GM21381 (cell line): ENCODE measurements at regions not wholly inside any gene's neighbourhood (a gene's known extent, or its start where the extent isn't known, plus 50 kb on each side); places are given as distances from the start of the nearest gene placed in this dataset.
A peak's percentile ranks its signal among the peaks of the same experiment; 100 is the strongest.

ENCODE experiments used
- ATAC-seq: cut with Tn5 transposase; IDR thresholded peaks from one replicate; pipeline ENCODE4 v1.9.1; 2021; ENCODE audit warnings: mild to moderate bottlenecking, moderate library complexity; ENCODE audit not compliant: unreplicated experiment

DNA sequence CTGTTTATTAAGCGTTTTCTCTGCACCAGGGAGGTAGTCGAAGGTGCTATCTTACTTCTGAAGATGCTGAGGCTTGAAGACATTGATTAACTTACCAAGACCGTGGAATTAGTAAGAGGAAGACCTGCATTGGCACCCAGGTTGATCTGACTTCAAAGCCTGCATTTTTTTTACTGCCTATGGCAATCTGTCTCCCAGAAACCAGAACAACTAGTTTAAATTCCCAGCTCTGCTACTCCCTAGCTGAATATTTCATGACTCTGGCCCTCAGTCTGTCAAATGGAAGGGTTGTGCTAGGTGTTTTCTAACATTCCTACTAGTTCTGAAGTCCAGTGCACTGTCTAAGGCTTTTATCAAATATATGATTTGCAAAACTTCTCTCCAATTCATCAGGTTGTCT, 52.0 kb upstream of the GRAMD1B start:
- ATAC-seq: no peak

DNA sequence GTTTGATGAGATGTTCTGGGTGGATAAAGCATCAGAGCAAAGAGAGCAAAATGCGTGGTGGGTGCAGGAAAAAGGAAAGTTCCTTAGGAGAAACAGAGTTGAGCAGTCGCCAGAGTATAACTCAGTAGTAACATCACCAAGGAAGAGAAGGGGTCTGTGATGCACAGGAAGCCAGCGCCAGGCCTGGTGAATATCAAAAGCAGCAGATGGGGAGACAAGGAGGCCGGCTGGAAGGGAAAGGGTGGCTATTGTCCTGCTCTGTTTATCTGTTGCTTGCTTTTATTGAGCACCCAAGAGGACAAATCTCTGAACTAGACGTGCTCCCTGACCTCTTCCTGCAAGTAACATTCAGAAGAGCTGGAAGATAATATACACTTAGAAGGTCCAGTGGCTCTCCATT, 52.7 kb upstream of the GRAMD1B start:
- ATAC-seq: no peak

- no peak for ATAC-seq
These were observed 54.2 kb upstream of the GRAMD1B start for GRCh38 chr11:123375832-123376231.

DNA sequence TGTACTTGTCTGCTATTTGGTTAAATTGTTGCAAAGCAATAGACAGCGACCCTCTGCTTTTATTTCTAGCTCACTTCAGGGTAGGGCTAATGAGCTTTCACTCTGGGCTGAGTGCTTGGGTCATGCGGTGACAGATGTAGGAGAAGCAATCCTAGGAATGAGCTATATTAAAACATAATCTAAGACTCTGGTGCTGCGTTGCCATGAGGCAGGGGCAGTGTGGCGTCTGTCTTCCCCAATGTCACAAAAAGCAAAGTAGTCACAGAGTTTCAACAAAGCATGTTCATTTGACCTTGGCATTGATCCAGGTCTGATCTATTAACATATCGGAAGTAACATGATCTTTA, 55.5 kb upstream of the GRAMD1B start:
- ATAC-seq: no peak

DNA sequence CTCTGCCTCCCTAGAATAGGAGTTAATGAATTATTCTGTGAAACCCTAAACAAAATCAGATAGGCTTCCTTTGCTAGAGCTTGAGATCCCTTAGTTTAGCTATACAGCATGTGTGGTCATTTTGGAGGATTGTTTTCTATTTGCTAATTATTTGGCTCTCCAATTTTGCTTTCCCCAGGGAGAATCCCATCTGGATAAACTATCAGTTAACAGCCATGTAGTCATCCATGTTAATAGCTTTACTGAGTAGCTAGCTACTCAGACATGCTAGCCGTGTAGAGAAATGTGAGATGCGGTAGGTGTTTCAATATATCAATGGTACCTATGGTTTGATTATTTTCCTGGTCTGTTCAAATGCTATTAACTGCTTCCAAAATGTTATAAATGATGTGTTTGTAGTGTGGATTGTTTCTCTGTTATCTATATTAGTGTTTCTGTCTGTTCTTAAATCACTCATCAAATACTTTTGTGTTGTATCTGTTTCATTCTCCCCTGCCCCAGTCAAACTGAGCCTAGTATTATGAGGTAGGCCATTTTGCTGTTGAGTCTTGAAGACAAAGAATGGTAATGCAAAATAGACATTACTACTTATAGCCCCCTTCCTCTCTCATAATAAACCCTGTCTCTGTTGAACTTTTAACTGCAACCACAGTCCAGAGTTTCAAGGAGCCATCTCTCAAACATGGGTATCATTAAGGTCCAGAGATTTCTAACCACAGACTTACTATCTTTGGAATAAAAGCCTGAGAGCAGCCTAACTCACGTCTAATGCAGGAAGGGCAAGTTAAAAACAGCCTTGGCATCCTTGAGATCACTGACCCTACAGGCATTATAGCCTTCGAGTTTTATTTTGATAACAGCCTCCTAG, 56.1 kb upstream of the GRAMD1B start:
- no peak for ATAC-seq

DNA sequence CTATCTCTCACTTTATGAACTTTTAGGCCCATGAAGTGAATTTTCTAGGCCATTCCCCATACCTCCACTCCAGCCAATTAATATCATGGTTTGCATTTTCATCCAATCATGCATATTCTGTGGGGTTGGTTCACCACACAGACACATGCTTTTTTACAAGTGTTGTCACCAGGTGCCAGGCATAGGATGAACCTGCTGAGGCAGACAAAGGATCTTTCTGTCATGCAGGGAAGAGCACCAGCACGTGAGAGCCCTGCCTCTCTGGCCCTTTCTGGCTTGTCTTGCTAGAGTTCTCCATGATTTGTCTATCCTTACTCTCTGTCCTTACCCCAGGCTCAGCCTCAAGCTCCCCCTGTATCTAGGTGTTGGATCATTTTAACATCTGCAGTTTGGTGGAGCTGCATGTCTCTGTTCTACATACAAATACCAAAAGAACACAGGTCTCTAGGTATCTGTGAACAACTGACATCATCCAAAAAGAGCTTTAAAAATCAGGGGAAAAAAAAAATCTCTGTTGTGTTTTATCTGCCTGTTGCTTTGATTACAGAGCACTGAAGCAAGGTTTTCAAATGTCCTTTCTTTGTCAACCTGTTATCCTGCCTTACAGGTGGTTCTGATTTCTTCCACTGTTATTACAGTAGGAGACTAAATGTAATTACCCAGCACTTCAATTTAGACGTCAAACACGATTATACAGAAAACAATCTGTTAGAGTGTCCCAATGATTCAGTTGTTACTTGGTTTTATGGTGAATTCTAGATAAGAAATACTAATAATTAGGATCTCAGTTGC, 58.4 kb upstream of the GRAMD1B start:
- ATAC-seq: no peak

DNA sequence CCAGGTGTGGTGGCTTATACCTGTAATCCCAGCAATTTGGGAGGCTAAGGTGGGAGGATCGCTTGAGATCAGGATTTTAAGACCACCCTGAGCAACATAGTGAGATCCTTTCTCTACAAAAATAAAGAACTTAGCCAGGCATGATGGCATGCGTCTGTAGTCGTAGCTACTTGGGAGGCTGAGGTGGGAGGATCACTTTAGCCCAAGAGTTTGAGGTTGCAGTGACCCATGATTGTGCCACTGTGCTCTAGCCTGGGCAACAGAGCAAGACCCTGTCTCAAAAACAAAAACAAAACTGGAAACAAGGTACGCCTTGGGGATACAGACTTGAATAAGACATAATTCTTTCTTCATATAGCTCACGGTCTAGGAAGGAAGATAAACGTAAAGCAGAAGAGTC, 63.1 kb upstream of the GRAMD1B start:
- no peak for ATAC-seq

DNA sequence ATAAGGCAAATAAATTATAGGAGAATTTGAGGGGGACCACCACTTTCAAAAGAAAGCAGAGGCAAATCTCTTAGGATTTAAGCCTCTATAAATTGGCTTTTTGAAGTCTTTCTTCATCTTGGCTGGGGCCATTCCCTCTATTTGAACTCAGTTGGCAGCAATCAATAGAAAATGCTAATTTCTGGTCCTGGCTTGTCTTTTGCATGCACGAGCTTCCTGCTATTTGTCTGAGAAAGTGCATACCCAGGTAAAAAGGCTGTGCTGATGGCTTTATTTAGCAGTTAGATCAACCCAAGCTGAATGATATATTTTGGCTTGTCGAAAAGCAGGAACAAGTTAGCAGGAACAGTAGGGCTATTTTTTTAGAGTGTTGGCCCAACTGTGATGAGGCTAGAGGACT, 64.1 kb upstream of the GRAMD1B start:
- no peak for ATAC-seq

DNA sequence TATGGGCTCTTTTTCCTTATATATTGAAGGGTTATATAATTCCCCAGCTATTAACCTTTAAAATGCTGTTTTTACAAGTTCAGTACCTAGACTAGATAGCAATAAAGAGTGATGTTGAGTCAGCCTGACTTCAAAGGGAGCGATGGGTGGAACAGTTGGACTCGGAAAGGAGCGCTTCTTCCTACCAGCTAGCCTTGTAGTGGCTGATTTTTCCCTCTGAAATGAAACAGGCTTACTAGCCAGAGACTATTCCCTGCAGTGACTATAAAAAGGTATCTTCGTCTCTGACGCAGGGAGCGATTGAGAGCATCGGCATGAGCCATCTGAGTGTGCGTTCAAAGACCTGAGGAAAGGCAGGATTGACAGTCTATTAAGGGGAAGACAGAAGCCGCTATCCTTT, 66.0 kb upstream of the GRAMD1B start:
- ATAC-seq: no peak

- ATAC-seq: no peak
These were observed 66.5 kb upstream of the GRAMD1B start for GRCh38 chr11:123363556-123363955.

DNA sequence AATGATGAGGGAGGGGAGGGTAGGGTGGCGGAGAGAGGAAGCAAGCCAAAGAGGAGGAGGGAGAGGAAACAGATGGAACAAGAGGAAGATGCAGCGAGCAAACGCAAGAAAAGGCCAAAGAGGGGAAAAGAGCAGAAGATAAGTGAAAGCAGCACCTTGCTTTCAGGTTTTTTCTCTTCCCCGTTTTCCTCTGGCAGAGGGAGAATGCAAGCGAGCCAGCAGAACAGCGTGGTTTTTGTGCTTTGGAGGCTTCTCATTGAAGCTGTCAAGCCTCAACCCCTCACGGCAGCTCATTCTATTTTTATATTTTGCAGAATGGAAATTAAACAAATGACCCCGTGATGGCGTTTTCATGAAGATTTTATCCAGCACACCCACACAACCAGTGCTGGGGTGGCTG, 67.1 kb upstream of the GRAMD1B start:
- ATAC-seq: no peak

DNA sequence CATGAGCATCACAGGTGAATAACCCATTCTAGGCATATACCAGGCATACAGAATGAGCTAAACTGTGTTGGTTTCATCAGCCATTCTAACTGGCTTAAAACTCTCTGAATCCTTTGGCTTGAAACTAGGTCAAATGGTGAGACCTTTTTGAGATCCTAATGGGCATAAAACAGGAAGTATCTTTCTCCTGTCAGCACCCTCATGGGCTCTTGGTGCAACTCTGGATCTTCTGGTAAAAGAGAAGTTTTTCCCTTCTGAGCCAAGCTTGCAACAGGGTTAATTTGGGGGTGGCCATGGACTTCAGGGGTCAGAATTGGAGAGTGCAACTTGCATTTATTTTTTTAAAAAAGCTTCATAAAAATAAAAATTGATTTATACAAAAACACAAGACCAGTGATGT, 67.9 kb upstream of the GRAMD1B start:
- no peak for ATAC-seq

DNA sequence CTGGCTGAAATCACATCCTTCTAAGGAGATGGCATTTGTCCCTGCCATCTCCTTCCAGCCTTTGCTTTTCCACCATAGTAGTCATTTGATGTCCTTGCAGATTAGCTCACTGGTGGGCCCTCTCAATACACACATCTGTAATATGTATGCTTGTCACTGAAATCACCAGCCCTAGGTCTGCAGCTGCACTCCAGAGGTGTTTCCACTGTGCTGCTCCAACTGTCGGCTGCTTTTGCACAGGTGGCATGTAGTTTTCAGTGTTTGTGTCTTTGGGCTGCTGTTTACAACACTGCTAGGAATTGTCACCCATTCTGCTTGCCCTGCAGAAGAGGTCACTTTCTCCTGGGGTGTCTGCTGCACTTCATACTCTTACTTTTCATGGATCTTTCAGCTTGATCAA, 69.0 kb upstream of the GRAMD1B start:
- no peak for ATAC-seq

DNA sequence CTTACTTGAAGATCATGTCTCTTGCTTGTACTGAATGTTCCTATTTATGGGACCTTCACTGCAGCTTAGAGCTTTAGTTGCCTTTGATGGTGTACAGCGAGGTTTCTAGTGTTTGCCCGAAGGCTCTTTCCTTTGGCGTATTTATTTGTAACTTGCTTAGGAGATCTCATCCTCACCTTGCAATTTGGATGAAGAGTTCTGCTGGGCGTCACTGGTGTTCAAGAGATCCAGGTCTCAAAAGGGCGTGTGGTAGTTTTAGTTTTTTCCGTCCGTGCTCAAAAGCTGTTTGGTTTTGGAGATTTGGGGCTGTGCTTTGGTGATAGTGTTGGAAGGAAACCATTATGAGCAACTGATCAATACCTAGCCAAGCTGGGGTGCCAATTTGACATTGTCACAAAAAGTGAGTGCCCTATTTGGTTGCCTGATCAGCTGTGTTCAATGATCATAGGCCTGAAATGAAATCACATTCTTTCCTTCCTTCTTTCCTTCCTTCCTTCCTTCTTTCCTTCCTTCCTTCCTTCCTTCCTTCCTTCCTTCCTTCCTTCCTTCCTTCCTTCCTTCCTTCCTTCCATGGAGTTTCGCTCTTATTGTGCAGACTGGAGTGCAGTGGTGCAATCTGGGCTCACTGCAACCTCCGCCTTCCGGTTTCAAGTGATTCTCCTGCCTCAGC, 69.7 kb upstream of the GRAMD1B start:
- ATAC-seq: no peak

GRCh38 chr11:123357990-123358827, 71.9 kb upstream of the GRAMD1B start:
- ATAC-seq: peak; percentile 64

GRCh38 chr11:123357353-123357989, 72.6 kb upstream of the GRAMD1B start:
- ATAC-seq: no peak

- ATAC-seq: no peak
These were observed 73.5 kb upstream of the GRAMD1B start for GRCh38 chr11:123356539-123356938.

GRCh38 chr11:123354371-123354975, 75.6 kb upstream of the GRAMD1B start:
- ATAC-seq: no peak

DNA sequence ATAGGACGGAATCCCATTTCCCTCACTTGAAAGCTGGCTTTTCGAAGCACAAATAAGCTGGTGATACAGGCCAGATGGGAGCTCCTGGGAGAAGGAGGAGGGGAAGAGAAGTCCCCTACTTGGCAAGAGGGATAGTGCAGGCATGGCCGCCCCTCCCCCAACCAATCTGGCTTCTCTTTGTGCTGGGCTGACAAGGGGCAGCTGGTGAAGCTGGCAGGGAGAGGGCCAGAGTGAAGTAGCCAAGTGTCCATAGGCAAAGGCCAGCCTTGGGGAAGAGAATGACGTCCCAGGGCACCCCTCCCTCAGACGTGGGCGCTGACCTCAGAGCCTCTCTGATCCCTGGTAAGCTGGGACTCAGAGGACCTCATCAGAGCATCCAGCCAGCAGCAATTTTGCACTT, 78.7 kb upstream of the GRAMD1B start:
- ATAC-seq: no peak

GRCh38 chr11:123349382-123349781, 80.7 kb upstream of the GRAMD1B start:
- no peak for ATAC-seq
